Mammary epithelial cell (primary cell): ENCODE measurements at regions not wholly inside any gene's neighbourhood (a gene's known extent, or its start where the extent isn't known, plus 50 kb on each side); places are given as distances from the start of the nearest gene placed in this dataset.

ENCODE experiments used
- EZH2 ChIP-seq: IDR thresholded peaks from 2 replicates; pipeline ENCODE4 v1.6.1; 2012; ENCODE audit warnings: low read length, inconsistent platforms, borderline replicate concordance
- TF ChIP-seq, protein P1 (sequence below), 2 donors: IDR thresholded peaks in 1 of 2; conservative IDR thresholded peaks in 1 of 2; 2 replicates each; pipeline ENCODE4 v1.5.1; 2011 to 2012; ENCODE audit warnings: inconsistent platforms in 2 of 2, low read length in 2 of 2, mild to moderate bottlenecking in 2 of 2, control low read depth in 1 of 2, low read depth in 1 of 2; ENCODE audit not compliant: insufficient read depth in 1 of 2; ENCODE audit errors: extremely low read depth in 1 of 2

DNA sequence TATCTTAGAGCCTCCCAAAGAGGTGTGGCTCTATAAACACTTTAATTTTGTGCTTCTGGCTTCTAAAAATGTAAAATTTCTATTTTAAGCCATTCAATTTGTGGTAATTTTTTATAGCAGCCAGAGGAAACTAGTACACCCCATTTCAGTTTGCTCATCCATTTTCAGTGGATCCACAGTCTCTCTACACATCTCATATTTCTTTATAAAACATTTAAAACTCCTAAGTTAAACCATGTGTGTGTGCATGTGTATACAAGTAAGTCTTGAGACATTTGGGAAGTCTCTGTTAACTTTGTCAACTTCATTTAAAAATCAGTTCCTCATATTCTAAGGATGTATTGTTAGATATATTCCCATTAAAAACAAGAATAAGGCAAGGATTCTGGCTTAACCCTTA lies 273.2 kb downstream of the IL15 start:
- TF ChIP-seq, protein P1, sequence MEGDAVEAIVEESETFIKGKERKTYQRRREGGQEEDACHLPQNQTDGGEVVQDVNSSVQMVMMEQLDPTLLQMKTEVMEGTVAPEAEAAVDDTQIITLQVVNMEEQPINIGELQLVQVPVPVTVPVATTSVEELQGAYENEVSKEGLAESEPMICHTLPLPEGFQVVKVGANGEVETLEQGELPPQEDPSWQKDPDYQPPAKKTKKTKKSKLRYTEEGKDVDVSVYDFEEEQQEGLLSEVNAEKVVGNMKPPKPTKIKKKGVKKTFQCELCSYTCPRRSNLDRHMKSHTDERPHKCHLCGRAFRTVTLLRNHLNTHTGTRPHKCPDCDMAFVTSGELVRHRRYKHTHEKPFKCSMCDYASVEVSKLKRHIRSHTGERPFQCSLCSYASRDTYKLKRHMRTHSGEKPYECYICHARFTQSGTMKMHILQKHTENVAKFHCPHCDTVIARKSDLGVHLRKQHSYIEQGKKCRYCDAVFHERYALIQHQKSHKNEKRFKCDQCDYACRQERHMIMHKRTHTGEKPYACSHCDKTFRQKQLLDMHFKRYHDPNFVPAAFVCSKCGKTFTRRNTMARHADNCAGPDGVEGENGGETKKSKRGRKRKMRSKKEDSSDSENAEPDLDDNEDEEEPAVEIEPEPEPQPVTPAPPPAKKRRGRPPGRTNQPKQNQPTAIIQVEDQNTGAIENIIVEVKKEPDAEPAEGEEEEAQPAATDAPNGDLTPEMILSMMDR (conservative IDR thresholded peaks at IDR 0.05 in 1 of 2, IDR thresholded peaks at IDR 0.05 in 1 of 2; ENCODE audit: extremely low read depth in 1 of 2, insufficient read depth in 1 of 2, low read depth in 1 of 2, low read length in 2 of 2), result no peak
- no peak for TF ChIP-seq EZH2
